ENCODE measurements at regions not wholly inside any gene's neighbourhood (a gene's known extent, or its start where the extent isn't known, plus 50 kb on each side); places are given as distances from the start of the nearest gene placed in this dataset.
"Not testable (repeated sequence)": the region's sequence is repeated elsewhere in the genome, so short reads cannot be mapped to it uniquely, and the experiment has no call there.

DNA sequence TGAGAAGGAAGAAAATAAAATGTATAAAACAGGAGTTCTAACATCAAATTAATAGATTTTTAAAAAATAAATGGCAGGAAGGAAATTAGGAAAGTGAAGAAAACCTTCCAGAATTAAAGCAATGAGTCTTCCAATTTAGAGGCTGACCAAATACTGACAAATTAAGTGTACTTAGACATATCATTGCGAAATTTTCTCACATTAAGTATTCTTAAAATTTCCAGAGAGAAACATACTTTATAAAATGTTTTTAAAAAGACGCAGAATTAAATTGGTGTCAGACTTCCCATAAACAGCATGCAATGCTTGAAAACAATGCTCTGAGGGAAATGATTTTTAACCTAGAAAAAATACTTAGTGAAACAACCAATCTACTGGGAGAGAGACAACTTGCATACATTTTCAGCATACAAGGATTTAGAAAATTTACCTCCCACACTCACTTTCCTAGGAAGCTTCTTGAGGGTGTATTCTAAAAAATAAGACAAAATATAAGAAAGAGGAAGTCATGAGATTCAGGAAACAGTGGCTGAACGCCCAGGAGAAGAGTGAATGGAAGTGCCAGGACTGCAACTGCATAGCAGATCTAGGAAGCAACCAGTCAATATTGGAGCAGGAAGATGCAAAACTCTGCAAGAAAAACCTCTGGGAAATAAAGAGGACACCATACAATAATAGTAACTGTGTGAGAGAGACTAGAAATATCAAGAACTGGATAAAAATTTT lies 339.9 kb downstream of the ADCYAP1 start:
- intact Hi-C loops (cut with DNase I) = no loop called here
- no peak for DNase-seq (ENCODE audit: low spot score)

DNA sequence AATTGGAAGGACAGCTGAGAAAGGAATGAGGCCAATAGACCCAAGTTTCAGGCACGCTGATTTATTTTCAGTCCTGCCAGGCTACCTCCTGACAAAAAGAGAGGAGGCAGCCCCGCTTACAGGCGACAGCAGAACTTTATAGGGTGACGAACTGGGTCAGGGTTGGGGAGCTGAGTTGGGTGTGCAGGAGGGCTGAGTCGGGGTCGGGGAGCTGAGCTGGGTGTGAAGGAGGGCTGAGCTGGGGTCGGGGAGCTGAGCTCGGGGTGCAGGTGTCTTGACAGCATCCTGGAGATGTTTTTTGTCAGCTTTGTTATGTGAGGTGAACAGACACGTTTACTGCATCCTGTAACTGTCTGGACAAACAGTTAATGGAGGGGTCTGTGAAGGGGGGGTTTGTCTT lies 342.2 kb downstream of the ADCYAP1 start:
- no peak for DNase-seq (ENCODE audit: low spot score)
- intact Hi-C loops (cut with DNase I) = no loop called here

DNA sequence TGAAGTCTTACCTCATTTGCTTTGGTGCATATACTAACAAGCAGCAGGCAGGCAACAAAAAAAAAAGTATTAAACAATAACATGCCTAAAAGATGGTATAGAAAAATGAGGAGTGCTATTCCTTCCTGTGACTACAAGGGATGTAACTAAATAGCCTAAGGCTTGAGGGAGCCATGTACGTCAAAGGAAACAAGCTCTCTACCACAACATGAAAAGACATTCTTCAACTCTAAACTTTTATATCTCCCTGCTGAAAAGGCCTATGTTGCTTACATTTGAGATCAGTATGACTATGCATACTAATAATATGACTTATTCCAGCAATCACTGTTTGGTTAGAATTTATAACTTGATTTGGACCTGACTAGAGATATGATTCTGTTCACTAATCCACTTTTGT lies 347.9 kb downstream of the ADCYAP1 start:
- no peak for DNase-seq (ENCODE audit: low spot score)
- intact Hi-C loops (cut with DNase I) = no loop called here

DNA sequence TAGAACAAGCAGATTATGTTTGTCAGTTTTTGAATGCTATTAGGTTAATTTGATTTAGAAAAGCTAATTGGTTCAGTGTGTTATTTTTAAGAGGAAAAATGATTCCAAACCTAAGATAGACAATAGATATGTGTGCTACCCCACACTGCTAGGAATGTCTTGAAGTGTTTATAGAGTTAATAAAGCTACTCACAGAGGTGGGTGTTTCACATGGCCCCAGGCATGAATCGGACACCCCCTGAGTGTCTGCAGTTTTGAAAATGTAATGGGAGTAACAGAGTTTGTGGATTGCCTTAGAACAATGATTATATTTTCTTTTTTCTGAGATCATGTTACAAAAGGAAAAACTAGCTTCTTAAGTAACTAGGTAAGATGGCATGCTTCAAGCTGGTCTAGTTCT lies 348.3 kb downstream of the ADCYAP1 start:
- intact Hi-C loops (cut with DNase I) = no loop called here
- DNase-seq (ENCODE audit: low spot score) = no peak

DNA sequence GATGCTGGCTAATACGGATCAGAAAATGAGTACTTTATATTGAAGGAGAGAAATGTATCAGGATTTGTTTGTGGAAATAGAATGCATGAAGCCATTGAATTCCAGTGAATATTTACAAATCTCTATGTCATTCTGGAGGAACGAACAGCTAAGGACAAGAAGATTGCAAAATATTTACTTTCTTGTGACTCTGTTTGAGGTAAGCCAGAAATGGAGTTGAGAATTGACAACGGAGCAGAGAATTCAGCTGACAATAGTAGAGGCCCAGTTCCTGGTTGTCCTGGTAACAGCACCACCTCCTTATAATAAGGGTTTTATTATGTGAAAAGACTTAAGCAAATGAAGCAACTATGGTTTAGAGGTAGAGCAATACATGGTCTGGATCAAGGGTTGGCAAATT lies 349.2 kb downstream of the ADCYAP1 start:
- DNase-seq (ENCODE audit: low spot score) = no peak
- intact Hi-C loops (cut with DNase I) = no loop called here

DNA sequence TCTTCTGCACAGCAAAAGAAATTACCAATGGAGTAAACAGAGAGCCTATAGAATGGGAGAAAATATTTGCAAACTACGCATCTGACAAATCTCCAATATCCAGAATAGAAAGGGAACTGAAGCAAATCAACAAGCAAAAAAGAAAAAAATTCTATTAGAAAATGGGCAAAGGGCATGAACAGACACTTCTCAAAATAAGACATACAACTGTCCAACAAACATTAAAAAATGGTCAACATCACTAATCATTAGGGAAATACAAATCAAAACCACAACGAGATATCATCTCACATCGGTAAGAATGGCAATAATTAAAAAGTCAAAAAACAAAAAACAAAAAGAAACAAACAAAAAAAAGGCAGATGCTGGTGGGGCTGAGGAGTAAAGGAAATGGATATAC lies 356.4 kb downstream of the ADCYAP1 start:
- intact Hi-C loops (cut with DNase I) = no loop called here

DNA sequence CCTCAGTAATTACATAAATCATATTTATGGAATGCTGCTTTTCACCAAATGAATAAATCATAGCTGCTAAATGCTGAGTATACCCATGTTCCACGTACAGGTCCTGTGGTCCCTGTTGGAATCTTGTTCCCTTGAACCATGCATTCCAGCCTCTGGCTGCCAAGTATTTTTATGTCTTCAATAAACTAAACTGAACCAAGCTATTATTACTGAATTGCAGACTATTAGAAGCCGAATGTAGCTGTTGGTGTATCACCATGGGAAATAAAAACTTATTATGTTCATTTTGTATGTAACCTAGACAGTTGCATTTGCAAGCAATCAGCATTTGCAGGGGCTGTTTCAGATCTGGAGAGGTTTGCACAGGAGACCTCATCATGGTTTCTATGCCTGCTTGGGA lies 362.4 kb downstream of the ADCYAP1 start:
- intact Hi-C loops (cut with DNase I) = no loop called here
- no peak for DNase-seq (ENCODE audit: low spot score)

More for the DNA sequence above, 356.4 kb downstream of the ADCYAP1 start:
- no peak for DNase-seq (ENCODE audit: low spot score)

DNA sequence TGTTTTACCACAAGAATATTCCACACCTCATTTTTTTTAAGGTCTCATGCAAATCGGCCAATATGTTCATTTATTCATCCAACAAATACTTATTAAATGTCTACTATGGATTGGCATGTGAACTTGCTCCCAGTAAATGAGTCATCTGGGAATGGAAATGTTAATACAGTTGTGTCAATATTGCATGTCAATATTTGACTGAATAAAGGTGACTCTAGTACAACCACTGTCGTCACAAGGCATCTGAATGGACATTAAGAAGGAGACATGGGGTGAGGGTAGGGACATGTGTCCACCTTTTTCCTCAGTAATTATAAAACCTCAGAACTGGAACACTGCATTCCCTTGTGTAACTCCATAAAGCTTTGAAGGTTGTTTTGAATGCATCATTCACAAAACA lies 365.4 kb downstream of the ADCYAP1 start:
- DNase-seq (ENCODE audit: low spot score) = no peak
- intact Hi-C loops (cut with DNase I) = no loop called here

GRCh38 chr18:1273469-1273868 lies 368.8 kb downstream of the ADCYAP1 start:
- intact Hi-C loops (cut with DNase I) = no loop called here
- DNase-seq (ENCODE audit: low spot score) = no peak

GRCh38 chr18:1292167-1292566 lies 387.5 kb downstream of the ADCYAP1 start:
- no peak for DNase-seq (ENCODE audit: low spot score)
- intact Hi-C loops (cut with DNase I) = no loop called here

DNA sequence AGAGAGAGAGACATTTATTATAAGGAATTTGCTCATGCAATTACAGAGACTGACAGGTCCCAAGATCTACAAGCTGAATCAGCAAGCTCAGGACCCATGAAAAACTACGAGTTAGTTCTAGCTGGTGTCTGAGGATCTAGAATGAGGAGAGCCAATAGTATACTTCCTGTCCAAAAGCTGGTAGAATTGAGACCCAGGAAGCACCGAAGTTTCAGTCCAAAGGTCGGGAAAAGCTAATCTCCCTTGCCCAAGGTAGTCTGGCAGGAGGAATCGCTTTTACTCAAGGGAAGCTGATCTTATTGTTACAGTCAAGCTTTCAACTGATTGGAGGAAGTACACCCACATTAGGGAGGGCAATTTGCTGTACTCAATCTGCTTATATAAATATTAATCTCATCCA lies 389.6 kb downstream of the ADCYAP1 start:
- intact Hi-C loops (cut with DNase I) = no loop called here

GRCh38 chr18:1296237-1296636 lies 391.6 kb downstream of the ADCYAP1 start:
- DNase-seq (ENCODE audit: low spot score) = no peak
- intact Hi-C loops (cut with DNase I) = no loop called here

More for the DNA sequence above, 389.6 kb downstream of the ADCYAP1 start:
- DNase-seq (ENCODE audit: low spot score) = no peak

DNA sequence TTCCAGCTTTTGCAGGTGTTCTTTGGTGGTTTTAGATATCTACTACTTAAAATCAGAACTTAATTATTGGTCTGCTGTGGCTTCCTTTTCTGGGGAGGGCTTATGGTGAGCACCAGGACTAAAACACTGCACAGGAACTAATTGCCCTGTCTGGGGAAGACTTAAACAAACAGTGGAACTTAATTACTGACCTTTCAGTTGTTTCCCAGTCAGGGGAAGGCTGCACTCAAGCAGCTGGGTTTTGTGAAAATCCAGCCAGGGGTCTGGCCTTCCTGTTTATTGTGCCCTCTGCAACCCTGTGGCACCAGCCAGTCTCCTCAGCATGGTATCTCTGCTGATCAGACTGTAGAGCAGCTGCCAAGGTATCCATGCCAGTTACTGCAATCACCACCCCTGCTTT lies 398.2 kb downstream of the ADCYAP1 start:
- intact Hi-C loops (cut with DNase I) = no loop called here

DNA sequence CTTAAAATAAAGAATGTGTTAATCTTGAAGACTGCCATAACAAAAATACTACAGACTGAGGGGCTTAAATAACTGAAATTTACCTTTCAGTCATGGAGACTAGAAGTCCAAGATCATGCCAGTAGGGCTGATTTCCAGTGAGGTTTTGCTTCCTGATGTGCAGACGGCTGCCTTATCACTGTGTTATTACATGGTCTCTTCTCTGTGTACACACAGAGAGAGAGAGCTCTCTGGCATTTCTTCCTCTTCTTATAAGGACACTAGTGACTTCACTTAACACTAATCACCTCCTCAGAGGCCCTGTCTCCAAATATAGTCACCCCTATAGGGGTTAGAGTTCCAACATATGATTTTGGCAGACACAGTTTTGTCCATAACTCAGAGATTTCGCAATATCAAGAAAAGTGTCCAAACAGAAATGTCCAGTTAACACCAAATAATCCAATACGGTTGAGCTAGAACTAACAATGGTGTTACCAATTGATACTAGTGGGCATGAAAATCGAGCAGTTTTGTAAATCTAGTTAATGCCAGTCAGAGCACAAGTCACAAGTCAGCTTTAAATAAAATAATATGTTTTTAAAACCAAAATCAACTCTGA lies 399.8 kb downstream of the ADCYAP1 start:
- no peak for DNase-seq (ENCODE audit: low spot score)
- intact Hi-C loops (cut with DNase I) = no loop called here

More for the DNA sequence above, 398.2 kb downstream of the ADCYAP1 start:
- DNase-seq (ENCODE audit: low spot score) = no peak

GRCh38 chr18:1306641-1307040 lies 402.0 kb downstream of the ADCYAP1 start:
- no peak for DNase-seq (ENCODE audit: low spot score)
- intact Hi-C loops (cut with DNase I) = loop anchor here in 1 of 2 donors (5.0 kb wide), 1 partner anchor 461 kb away; no protein-coding TSS in a partner anchor

- DNase-seq (ENCODE audit: low spot score) = no peak
These were observed 404.0 kb downstream of the ADCYAP1 start for GRCh38 chr18:1308686-1309085.

GRCh38 chr18:1311376-1311775 lies 406.7 kb downstream of the ADCYAP1 start:
- intact Hi-C loops (cut with DNase I) = no loop called here

More at GRCh38 chr18:1308686-1309085, 404.0 kb downstream of the ADCYAP1 start:
- intact Hi-C loops (cut with DNase I) = loop anchor here in 1 of 2 donors (5.0 kb wide), 1 partner anchor 459 kb away; no protein-coding TSS in a partner anchor

GRCh38 chr18:1335345-1335744 lies 430.7 kb downstream of the ADCYAP1 start:
- DNase-seq (ENCODE audit: low spot score); intact Hi-C loops (cut with DNase I): not testable (repeated sequence)

More at GRCh38 chr18:1311376-1311775, 406.7 kb downstream of the ADCYAP1 start:
- no peak for DNase-seq (ENCODE audit: low spot score)

GRCh38 chr18:1350931-1351450 lies 446.3 kb downstream of the ADCYAP1 start:
- DNase-seq (ENCODE audit: low spot score) = no peak
- intact Hi-C loops (cut with DNase I) = no loop called here

- no peak for DNase-seq (ENCODE audit: low spot score)
- intact Hi-C loops (cut with DNase I) = no loop called here
These were observed 448.4 kb downstream of the ADCYAP1 start for GRCh38 chr18:1353025-1353424.

DNA sequence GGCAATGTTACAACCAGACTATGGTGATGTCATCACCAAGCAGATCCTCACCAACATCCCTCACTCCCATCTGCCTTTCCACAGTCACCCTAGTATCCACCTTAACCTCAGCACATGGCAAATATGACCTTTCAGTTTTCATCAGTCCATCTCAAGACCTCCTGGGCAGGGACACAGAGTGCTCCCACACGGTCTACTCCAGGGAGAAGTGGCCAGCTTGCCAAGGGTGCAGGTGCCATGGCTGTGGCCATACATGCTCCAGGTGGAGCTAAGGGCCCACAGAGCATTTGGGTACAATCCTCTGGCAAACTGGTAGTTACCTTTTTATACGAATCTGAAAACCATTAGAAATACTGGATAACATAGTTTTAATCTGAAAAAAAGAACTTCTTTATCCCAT lies 453.1 kb downstream of the ADCYAP1 start:
- DNase-seq (ENCODE audit: low spot score) = no peak
- intact Hi-C loops (cut with DNase I) = no loop called here
